Uterus (tissue), 2 donors: ENCODE measurements at regions not wholly inside any gene's neighbourhood (a gene's known extent, or its start where the extent isn't known, plus 50 kb on each side); places are given as distances from the start of the nearest gene placed in this dataset.

Experiments used
- CTCF ChIP-seq, 4 experiments: fragments of 200-600 bp in 2 of 4; fragments of 450-650 bp in 2 of 4; sonication (generic) in 2 of 4; IDR thresholded peaks; one replicate each; pipeline ENCODE4 v1.5.1; 2016 to 2019; ENCODE audit warnings: antibody characterized with exemption in 4 of 4, mild to moderate bottlenecking in 2 of 4, moderate library complexity in 1 of 4
- POLR2A ChIP-seq, 2 donors: fragments of 450-650 bp; IDR thresholded peaks; one replicate each; pipeline ENCODE4 v1.6.1; 2016; ENCODE audit warnings: antibody characterized with exemption in 2 of 2, mild to moderate bottlenecking in 1 of 2, moderate library complexity in 1 of 2

GRCh38 chr3:164024786-164025185 is 1053.5 kb downstream of the SI start:
- TF ChIP-seq CTCF (IDR thresholded peaks at IDR 0.05) (no peak), POLR2A (IDR thresholded peaks at IDR 0.05) (no peak)
